Body of pancreas (tissue), 4 donors: ENCODE measurements at regions not wholly inside any gene's neighbourhood (a gene's known extent, or its start where the extent isn't known, plus 50 kb on each side); places are given as distances from the start of the nearest gene placed in this dataset.

Source experiments
- CTCF ChIP-seq, 7 experiments: fragments of 450-650 bp in 4 of 7; fragments of 200-600 bp in 3 of 7; sonication (generic) in 3 of 7; IDR thresholded peaks; one replicate each; pipeline ENCODE4 v1.5.1; 2016 to 2019; ENCODE audit warnings: antibody characterized with exemption in 7 of 7
- POLR2A ChIP-seq, 3 donors: fragments of 450-650 bp; IDR thresholded peaks; one replicate each; pipeline ENCODE4 v1.6.1; 2016; ENCODE audit warnings: antibody characterized with exemption in 3 of 3, mild to moderate bottlenecking in 2 of 3

- TF ChIP-seq CTCF (IDR thresholded peaks at IDR 0.05) (no peak), POLR2A (IDR thresholded peaks at IDR 0.05) (no peak)
These were observed 64.0 kb upstream of the CTDP1 start for GRCh38 chr18:79615586-79615985.
